Natural killer cell (primary cell): ENCODE measurements at regions not wholly inside any gene's neighbourhood (a gene's known extent, or its start where the extent isn't known, plus 50 kb on each side); places are given as distances from the start of the nearest gene placed in this dataset.

Experiments used
- ATAC-seq, 3 donors: fragments of 150-1000 bp in 2 of 3; fragments of 200-7000 bp in 1 of 3; cut with Tn5 transposase; 1 replicate in 1 of 3; 2 replicates in 2 of 3; pipeline ENCODE4 v1.10.0; 2021; ENCODE audit warnings: mild to moderate bottlenecking in 2 of 3, moderate library complexity in 2 of 3
- DNase-seq, 2 donors: peaks; one replicate each; pipeline versions ENCODE4 v3.0.0 to v3.0.0-alpha.2; 2013 to 2021; ENCODE audit warnings: mixed read lengths in 1 of 2
- H3K27ac ChIP-seq: one replicate; pipeline ENCODE4 v1.5.1; 2013; ENCODE audit warnings: mild to moderate bottlenecking, low read length
- H3K27me3 ChIP-seq: one replicate; pipeline ENCODE4 v1.6.1; 2013; ENCODE audit warnings: low read length; ENCODE audit not compliant: control insufficient read depth, insufficient read depth
- H3K36me3 ChIP-seq: one replicate; pipeline ENCODE4 v1.6.1; 2013; ENCODE audit warnings: low read length; ENCODE audit not compliant: control insufficient read depth, insufficient read depth
- H3K4me1 ChIP-seq: one replicate; pipeline ENCODE4 v1.6.1; 2013; ENCODE audit warnings: low read length; ENCODE audit not compliant: control insufficient read depth, insufficient read depth
- H3K4me3 ChIP-seq: one replicate; pipeline ENCODE4 v1.5.1; 2013; ENCODE audit warnings: low read length
- H3K9me3 ChIP-seq: one replicate; pipeline ENCODE4 v1.6.1; 2013; ENCODE audit warnings: low read length; ENCODE audit not compliant: control insufficient read depth, insufficient read depth
- H3K27ac Mint-ChIP-seq, 2 donors: one replicate each; pipeline ENCODE4 v1.8.0; 2022; ENCODE audit warnings: mild to moderate bottlenecking in 2 of 2, mixed read lengths in 2 of 2, moderate library complexity in 1 of 2
- H3K27me3 Mint-ChIP-seq, 2 donors: one replicate each; pipeline ENCODE4 v1.8.0; 2022; ENCODE audit warnings: low read depth in 2 of 2, mixed read lengths in 2 of 2
- H3K36me3 Mint-ChIP-seq: one replicate; pipeline ENCODE4 v1.8.0; 2022; ENCODE audit warnings: mixed read lengths
- H3K4me1 Mint-ChIP-seq, 2 donors: one replicate each; pipeline ENCODE4 v1.8.0; 2022; ENCODE audit warnings: mixed read lengths in 2 of 2
- H3K4me3 Mint-ChIP-seq: one replicate; pipeline ENCODE4 v1.8.0; 2022; ENCODE audit warnings: mild to moderate bottlenecking, moderate library complexity, mixed read lengths
- H3K9me3 Mint-ChIP-seq, 2 donors: one replicate each; pipeline ENCODE4 v1.8.0; 2022; ENCODE audit warnings: mixed read lengths in 2 of 2
- WGBS: methylation state at CpG from one replicate; pipeline ENCODE4 v1.1.7; 2013; ENCODE audit warnings: missing lambda C conversion rate; ENCODE audit not compliant: insufficient coverage; 5-methylcytosine and 5-hydroxymethylcytosine counted together
- intact Hi-C: fragments of 100-400 bp; cut with micrococcal nuclease; formaldehyde crosslinking; loops from one replicate; pipeline ENCODE4 v1.14.2; 2022
- TF ChIP-seq, protein P1 (sequence below): fragments of 200-600 bp; IDR thresholded peaks from one replicate; pipeline ENCODE4 v1.8.0; 2022; ENCODE audit warnings: antibody characterized with exemption

DNA sequence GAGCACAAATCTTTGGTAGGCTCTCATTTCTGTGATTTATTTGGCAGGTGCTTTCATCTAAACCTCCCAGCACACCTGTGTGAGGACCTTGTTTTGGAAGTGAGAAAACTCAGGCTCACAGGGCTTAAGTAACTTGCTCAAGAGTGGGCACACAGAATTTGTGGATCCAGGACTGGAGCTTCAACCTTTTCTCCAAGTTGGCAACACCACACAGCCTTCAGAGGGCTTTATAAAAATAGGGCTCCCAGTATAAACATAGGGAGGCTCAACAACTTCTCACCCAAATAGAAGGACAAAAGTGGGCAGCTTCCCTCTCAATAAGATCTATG lies 182.2 kb upstream of the NEBL start:
- Mint-ChIP-seq H3K4me3 (no peak overlapping the region), H3K36me3 (no peaks in the 10 kb centered on the region), H3K27ac (no peak overlapping the region), H3K9me3 (no peaks in the 10 kb centered on the region), H3K4me1 (no peaks in the 10 kb centered on the region), H3K27me3 (peaks cover 4 to 8% of the 10 kb centered on the region in 2 donors)
- no peaks in the 10 kb centered on the region for H3K9me3 ChIP-seq
- no peaks in the 10 kb centered on the region for H3K36me3 ChIP-seq
- TF ChIP-seq, protein P1, sequence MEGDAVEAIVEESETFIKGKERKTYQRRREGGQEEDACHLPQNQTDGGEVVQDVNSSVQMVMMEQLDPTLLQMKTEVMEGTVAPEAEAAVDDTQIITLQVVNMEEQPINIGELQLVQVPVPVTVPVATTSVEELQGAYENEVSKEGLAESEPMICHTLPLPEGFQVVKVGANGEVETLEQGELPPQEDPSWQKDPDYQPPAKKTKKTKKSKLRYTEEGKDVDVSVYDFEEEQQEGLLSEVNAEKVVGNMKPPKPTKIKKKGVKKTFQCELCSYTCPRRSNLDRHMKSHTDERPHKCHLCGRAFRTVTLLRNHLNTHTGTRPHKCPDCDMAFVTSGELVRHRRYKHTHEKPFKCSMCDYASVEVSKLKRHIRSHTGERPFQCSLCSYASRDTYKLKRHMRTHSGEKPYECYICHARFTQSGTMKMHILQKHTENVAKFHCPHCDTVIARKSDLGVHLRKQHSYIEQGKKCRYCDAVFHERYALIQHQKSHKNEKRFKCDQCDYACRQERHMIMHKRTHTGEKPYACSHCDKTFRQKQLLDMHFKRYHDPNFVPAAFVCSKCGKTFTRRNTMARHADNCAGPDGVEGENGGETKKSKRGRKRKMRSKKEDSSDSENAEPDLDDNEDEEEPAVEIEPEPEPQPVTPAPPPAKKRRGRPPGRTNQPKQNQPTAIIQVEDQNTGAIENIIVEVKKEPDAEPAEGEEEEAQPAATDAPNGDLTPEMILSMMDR = no peak
- no peaks in the 10 kb centered on the region for H3K4me1 ChIP-seq
- H3K27me3 ChIP-seq = no peaks in the 10 kb centered on the region
- DNase-seq = no peak
- no peak overlapping the region for H3K27ac ChIP-seq
- no peak for ATAC-seq
- intact Hi-C loops = no loop called here
- no peak overlapping the region for H3K4me3 ChIP-seq

GRCh38 chr10:21078410-21079329 lies 181.6 kb upstream of the NEBL start:
- Mint-ChIP-seq H3K27me3 (peaks cover 4 to 8% of the 10 kb centered on the region in 2 donors), H3K9me3 (no peaks in the 10 kb centered on the region), H3K4me3 (no peak overlapping the region), H3K27ac (no peak overlapping the region), H3K4me1 (no peaks in the 10 kb centered on the region), H3K36me3 (no peaks in the 10 kb centered on the region)
- no peak overlapping the region for H3K4me3 ChIP-seq
- no peaks in the 10 kb centered on the region for H3K36me3 ChIP-seq
- DNase-seq = peak in 1 of 2 donors; percentile 35
- intact Hi-C loops = no loop called here
- TF ChIP-seq, protein P1 = no peak
- no peaks in the 10 kb centered on the region for H3K27me3 ChIP-seq
- H3K9me3 ChIP-seq = no peaks in the 10 kb centered on the region
- no peak overlapping the region for H3K27ac ChIP-seq
- 48% methylated on average over 5 of the region's 6 CpGs for WGBS
- no peak for ATAC-seq
- H3K4me1 ChIP-seq = no peaks in the 10 kb centered on the region

- H3K27ac ChIP-seq = no peak overlapping the region
- intact Hi-C loops = no loop called here
- H3K36me3 Mint-ChIP-seq = no peaks in the 10 kb centered on the region
- 71% methylated on average over 5 of the region's 5 CpGs for WGBS
- no peaks in the 10 kb centered on the region for H3K9me3 ChIP-seq
- no peaks in the 10 kb centered on the region for H3K27me3 ChIP-seq
- H3K27ac Mint-ChIP-seq = no peak overlapping the region
- ATAC-seq = no peak
- H3K4me3 Mint-ChIP-seq = no peak overlapping the region
- no peaks in the 10 kb centered on the region for H3K4me1 Mint-ChIP-seq
- H3K27me3 Mint-ChIP-seq = peaks cover 4 to 8% of the 10 kb centered on the region in 2 donors
- H3K4me3 ChIP-seq = no peak overlapping the region
- no peaks in the 10 kb centered on the region for H3K9me3 Mint-ChIP-seq
- H3K36me3 ChIP-seq = no peaks in the 10 kb centered on the region
- TF ChIP-seq, protein P1 = no peak
- no peak for DNase-seq
- no peaks in the 10 kb centered on the region for H3K4me1 ChIP-seq
Observed at GRCh38 chr10:21077681-21078080, 180.6 kb upstream of the NEBL start.

DNA sequence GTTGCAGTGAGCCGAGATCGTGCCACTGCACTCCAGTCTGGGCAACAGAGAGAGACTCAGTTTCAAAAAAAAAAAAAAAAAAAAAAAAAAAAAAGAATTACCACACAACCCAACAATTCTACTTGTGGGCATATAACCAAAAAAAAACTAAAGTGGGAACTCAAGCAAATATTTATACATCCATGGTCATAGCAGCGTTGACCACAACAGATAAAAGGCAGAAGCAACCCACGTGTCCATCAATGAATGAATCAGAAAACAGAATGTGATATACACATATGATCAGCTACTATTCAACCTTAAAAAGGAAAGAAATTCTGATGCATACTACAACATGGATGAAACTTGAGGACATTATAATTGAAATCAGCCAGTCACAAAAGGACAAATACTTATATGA lies 179.3 kb upstream of the NEBL start:
- H3K36me3 ChIP-seq = no peaks in the 10 kb centered on the region
- H3K4me1 ChIP-seq = no peaks in the 10 kb centered on the region
- no peak overlapping the region for H3K27ac Mint-ChIP-seq
- H3K9me3 ChIP-seq = no peaks in the 10 kb centered on the region
- no peak overlapping the region for H3K4me3 Mint-ChIP-seq
- intact Hi-C loops = no loop called here
- WGBS = 94% methylated on average over 4 of the region's 4 CpGs
- H3K27ac ChIP-seq = no peak overlapping the region
- no peaks in the 10 kb centered on the region for H3K9me3 Mint-ChIP-seq
- H3K27me3 ChIP-seq = no peaks in the 10 kb centered on the region
- ATAC-seq (no peak), DNase-seq (no peak)
- no peaks in the 10 kb centered on the region for H3K36me3 Mint-ChIP-seq
- peaks cover 4 to 8% of the 10 kb centered on the region in 2 donors for H3K27me3 Mint-ChIP-seq
- no peak overlapping the region for H3K4me3 ChIP-seq
- TF ChIP-seq, protein P1 = no peak
- H3K4me1 Mint-ChIP-seq = no peaks in the 10 kb centered on the region
